Activated CD4-positive, alpha-beta memory T cell treated with anti-CD3 and anti-CD28 coated beads, Interleukin-2, amount 10 ng/mL, durations not matched to agents 7 days and 5 days (primary cell): ENCODE measurements at regions not wholly inside any gene's neighbourhood (a gene's known extent, or its start where the extent isn't known, plus 50 kb on each side); places are given as distances from the start of the nearest gene placed in this dataset.
"Not testable (repeated sequence)": the region's sequence is repeated elsewhere in the genome, so short reads cannot be mapped to it uniquely, and the experiment has no call there.

Source experiments
- CTCF ChIA-PET: fragments of 350-600 bp; sonication (Branson Sonifier 250); formaldehyde crosslinking; loops from one replicate; lab custom pipeline; 2021; ENCODE audit warnings: antibody characterized with exemption, inconsistent platforms; lab: Charles Lee
- POLR2A ChIA-PET: fragments of 350-600 bp; sonication (Branson Sonifier 250); formaldehyde crosslinking; loops from one replicate; lab custom pipeline; 2021; ENCODE audit warnings: antibody characterized with exemption; lab: Charles Lee
- DNase-seq: peaks from one replicate; pipeline ENCODE4 v3.0.0-alpha.2; 2020
- H3K27ac Mint-ChIP-seq: one replicate; pipeline ENCODE4 v1.8.0; 2021; ENCODE audit warnings: mild to moderate bottlenecking, mixed read lengths
- H3K27me3 Mint-ChIP-seq: one replicate; pipeline ENCODE4 v1.8.0; 2021; ENCODE audit warnings: mixed read lengths
- H3K36me3 Mint-ChIP-seq: one replicate; pipeline ENCODE4 v1.8.0; 2021; ENCODE audit warnings: low read depth, mixed read lengths
- H3K4me1 Mint-ChIP-seq: one replicate; pipeline ENCODE4 v1.8.0; 2021; ENCODE audit warnings: mixed read lengths
- H3K4me3 Mint-ChIP-seq: one replicate; pipeline ENCODE4 v1.8.0; 2021; ENCODE audit warnings: mild to moderate bottlenecking, mixed read lengths
- H3K9me3 Mint-ChIP-seq: one replicate; pipeline ENCODE4 v1.8.0; 2021; ENCODE audit warnings: mixed read lengths

DNA sequence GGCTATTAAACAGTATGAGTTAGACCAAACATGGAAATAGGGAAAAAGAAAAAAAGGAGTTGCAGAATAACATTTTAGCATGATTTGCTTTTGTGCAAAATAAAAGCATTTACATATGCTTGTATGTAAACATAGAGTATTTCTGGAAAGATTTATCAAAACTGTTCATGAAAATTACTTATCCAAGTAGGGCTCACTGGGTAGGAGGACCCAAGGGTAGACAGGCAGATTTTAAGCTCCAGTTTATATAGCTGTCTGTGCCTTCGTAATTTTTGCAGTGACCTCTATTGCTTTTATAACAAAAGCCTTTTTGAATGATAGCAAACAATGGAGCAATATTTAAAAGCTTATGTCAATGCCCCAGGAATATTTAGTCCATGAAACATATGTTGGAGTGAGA, 228.8 kb upstream of the IRF2BP2 start:
- Mint-ChIP-seq H3K9me3 (no peaks in the 10 kb centered on the region), H3K4me3 (no peak overlapping the region), H3K36me3 (no peaks in the 10 kb centered on the region), H3K27ac (no peak overlapping the region), H3K4me1 (peaks cover 47% of the 10 kb centered on the region), H3K27me3 (peaks cover 1% of the 10 kb centered on the region)
- no peak for DNase-seq
- ChIA-PET CTCF (interaction anchor here (1.0 to 1.5 kb wide), 2 partner anchors 16 to 245 kb away, joined by 3 to 4 read pairs; no protein-coding TSS in a partner anchor), POLR2A (interaction anchor here (0.6 kb wide), 1 partner anchor 865 kb away, joined by 3 read pairs; no protein-coding TSS in a partner anchor)

DNA sequence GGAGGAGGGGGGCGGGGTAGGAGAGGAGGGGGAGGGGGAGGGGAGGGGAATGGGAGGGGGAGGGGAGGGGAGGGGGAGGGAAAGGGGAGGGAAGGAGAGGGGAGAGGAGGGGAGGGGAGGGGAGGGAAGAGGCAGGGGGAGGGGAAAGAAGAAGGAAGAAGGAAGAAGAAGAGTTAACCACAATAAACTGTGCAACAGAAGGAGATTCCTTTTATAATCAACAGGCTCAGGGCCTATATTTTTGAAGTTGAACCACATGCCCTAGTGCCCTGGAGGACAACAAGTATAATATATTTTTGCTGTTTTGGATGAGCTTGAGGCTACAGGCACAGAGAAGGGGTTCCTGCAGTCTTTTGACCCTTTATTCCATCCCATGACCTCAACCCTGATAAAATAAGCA, 228.2 kb upstream of the IRF2BP2 start:
- CTCF ChIA-PET = interaction anchor here (1.5 kb wide), 1 partner anchor 15 kb away, joined by 4 read pairs; no protein-coding TSS in a partner anchor
- POLR2A ChIA-PET = no interaction called here

DNA sequence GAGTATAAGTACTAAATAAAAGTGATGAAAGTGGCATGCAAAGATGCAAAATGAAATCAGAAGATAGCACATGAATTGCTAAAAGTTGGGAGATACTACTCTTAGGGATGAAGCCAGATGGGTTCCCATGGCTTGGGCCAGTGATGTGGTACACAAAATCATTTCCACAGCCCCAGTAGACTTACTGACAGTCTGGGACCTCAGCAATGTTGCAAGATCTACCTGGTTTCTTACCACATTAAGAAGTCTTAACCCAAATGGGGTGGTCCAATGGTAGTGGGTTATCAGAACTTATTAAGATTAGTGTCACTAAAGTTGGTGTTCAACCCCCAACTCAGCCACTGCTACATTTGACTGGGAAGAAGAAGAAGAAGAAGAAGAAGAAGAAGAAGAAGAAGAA, 227.7 kb upstream of the IRF2BP2 start:
- ChIA-PET CTCF (no interaction called here), POLR2A (no interaction called here)
- H3K4me3 Mint-ChIP-seq = no peak overlapping the region
- H3K4me1 Mint-ChIP-seq = peaks cover 36% of the 10 kb centered on the region
- H3K27me3 Mint-ChIP-seq = peaks cover 1% of the 10 kb centered on the region
- no peaks in the 10 kb centered on the region for H3K9me3 Mint-ChIP-seq
- no peak for DNase-seq
- H3K36me3 Mint-ChIP-seq = no peaks in the 10 kb centered on the region
- H3K27ac Mint-ChIP-seq = no peak overlapping the region

More for the DNA sequence above, 228.2 kb upstream of the IRF2BP2 start:
- Mint-ChIP-seq H3K27me3 (peaks cover 1% of the 10 kb centered on the region), H3K9me3 (no peaks in the 10 kb centered on the region), H3K27ac (no peak overlapping the region), H3K36me3 (no peaks in the 10 kb centered on the region), H3K4me3 (no peak overlapping the region), H3K4me1 (peaks cover 41% of the 10 kb centered on the region)
- DNase-seq = no peak

DNA sequence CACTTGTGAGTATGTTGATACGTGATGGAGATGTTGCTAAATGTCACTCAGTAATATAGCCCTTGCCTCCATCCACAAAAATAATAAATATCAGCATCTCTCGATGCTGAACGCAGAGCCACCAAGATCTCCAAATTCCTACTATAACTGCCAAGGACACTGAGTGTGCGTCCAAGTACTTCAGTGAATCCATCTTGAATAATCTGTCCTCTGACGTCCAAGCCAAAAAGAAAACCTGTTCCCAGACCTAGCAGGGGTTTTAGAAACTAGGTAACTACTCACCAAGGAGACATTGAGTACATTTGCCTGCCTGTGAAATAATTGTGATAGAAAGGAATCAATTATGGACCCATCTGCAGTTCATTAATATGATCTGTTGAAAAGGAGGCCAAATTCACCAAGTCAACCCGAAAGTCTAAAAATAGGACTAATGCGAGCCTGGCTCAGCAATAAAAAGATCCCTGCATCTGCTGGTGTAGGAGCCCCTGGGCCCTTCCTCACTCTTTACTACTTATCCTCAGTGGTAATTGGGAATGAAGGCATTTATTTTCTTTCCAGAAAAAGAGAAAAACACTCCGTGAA, 226.9 kb upstream of the IRF2BP2 start:
- H3K9me3 Mint-ChIP-seq = no peaks in the 10 kb centered on the region
- POLR2A ChIA-PET = no interaction called here

DNA sequence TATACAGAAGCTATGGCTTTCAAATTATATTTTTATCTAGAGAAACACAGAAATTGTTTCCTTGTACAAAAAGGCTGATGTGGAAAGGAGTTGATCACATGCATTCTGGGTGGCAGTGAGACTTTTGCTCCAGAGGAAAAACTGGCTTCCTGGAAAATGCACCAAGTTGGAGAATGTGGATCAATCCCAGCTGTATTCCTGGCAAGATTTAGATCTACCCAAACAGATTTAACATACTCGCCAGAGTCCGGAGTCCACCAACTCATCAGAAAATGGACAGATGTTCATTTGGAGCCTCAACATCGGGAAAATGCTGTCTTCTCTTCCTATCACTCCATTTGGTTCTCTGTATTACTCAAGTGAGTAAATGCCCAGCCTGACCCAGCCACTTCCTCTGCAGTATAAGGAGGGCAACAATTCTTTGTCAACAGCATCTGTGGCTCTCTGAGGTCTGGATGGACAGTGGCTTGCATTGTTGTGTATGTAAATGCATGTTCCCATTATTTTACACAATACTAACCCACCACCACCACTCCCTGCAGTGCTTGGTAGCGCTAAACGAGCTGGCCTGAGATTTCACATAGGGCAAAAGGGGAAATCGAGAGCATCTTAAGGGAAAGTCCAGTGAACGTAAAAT, 226.2 kb upstream of the IRF2BP2 start:
- ChIA-PET CTCF (no interaction called here), POLR2A (no interaction called here)
- DNase-seq = no peak
- peaks cover 22% of the 10 kb centered on the region for H3K4me1 Mint-ChIP-seq
- no peak overlapping the region for H3K27ac Mint-ChIP-seq
- H3K9me3 Mint-ChIP-seq = no peaks in the 10 kb centered on the region
- H3K27me3 Mint-ChIP-seq = peaks cover 1% of the 10 kb centered on the region
- H3K4me3 Mint-ChIP-seq = no peak overlapping the region
- no peaks in the 10 kb centered on the region for H3K36me3 Mint-ChIP-seq

More for the DNA sequence above, 226.9 kb upstream of the IRF2BP2 start:
- Mint-ChIP-seq H3K27me3 (peaks cover 1% of the 10 kb centered on the region), H3K4me1 (peaks cover 29% of the 10 kb centered on the region), H3K4me3 (no peak overlapping the region), H3K36me3 (no peaks in the 10 kb centered on the region), H3K27ac (no peak overlapping the region)
- DNase-seq = no peak
- CTCF ChIA-PET = no interaction called here

DNA sequence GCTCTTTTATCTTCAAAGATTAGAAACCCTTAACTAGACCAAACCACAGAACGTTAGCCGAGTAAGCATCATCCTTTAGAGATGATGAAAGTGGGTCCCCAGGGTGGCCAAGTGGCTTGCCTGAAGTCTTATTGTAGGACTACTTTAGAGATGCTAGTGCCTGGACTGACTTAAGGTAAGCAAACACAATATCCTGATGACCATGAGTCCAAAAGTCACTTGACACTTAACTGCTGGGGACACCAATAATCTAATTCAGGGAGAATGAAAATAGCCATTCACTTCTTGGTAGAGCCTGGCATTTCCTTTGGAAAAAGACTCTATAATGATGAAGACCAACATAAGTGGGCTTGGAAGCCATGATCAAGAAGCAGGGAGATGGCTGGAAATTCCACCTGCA, 225.3 kb upstream of the IRF2BP2 start:
- H3K36me3 Mint-ChIP-seq = no peaks in the 10 kb centered on the region
- H3K27me3 Mint-ChIP-seq = peaks cover 1% of the 10 kb centered on the region
- H3K4me3 Mint-ChIP-seq = no peak overlapping the region
- H3K4me1 Mint-ChIP-seq = peaks cover 13% of the 10 kb centered on the region
- ChIA-PET CTCF (no interaction called here), POLR2A (no interaction called here)
- DNase-seq = no peak
- no peaks in the 10 kb centered on the region for H3K9me3 Mint-ChIP-seq
- no peak overlapping the region for H3K27ac Mint-ChIP-seq

GRCh38 chr1:234833646-234834045, 223.7 kb upstream of the IRF2BP2 start:
- CTCF ChIA-PET = no interaction called here
- Mint-ChIP-seq H3K4me3 (no peak overlapping the region), H3K9me3 (no peaks in the 10 kb centered on the region), H3K4me1 (peaks cover 11% of the 10 kb centered on the region), H3K36me3 (no peaks in the 10 kb centered on the region), H3K27me3 (peaks cover 1% of the 10 kb centered on the region), H3K27ac (no peak overlapping the region)
- DNase-seq = no peak
- POLR2A ChIA-PET = no interaction called here

DNA sequence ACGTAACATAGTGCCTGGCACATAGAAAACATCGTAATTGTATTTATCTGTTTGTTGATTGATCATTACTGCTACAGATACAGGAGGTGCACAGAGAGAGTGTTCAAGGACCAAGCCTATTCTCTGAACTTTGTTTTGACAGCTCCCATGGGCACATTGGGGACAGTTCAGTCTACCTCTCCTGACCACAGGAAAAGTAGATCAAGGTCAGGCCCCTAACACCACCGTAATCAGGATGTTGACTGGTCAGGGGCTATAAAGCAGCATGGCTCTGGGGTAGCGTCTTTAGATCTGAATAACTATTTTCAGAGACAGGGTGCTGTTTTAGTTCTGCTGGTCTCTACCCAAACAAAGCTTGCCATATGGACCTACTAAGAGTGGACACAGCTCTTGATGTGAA, 223.1 kb upstream of the IRF2BP2 start:
- POLR2A ChIA-PET = interaction anchor here (0.6 kb wide), 1 partner anchor 201 kb away, joined by 3 read pairs; no protein-coding TSS in a partner anchor
- H3K27ac Mint-ChIP-seq = no peak overlapping the region
- CTCF ChIA-PET = no interaction called here
- no peaks in the 10 kb centered on the region for H3K9me3 Mint-ChIP-seq
- H3K36me3 Mint-ChIP-seq = no peaks in the 10 kb centered on the region
- H3K4me3 Mint-ChIP-seq = no peak overlapping the region
- DNase-seq = no peak
- peaks cover 1% of the 10 kb centered on the region for H3K27me3 Mint-ChIP-seq
- peaks cover 7% of the 10 kb centered on the region for H3K4me1 Mint-ChIP-seq

DNA sequence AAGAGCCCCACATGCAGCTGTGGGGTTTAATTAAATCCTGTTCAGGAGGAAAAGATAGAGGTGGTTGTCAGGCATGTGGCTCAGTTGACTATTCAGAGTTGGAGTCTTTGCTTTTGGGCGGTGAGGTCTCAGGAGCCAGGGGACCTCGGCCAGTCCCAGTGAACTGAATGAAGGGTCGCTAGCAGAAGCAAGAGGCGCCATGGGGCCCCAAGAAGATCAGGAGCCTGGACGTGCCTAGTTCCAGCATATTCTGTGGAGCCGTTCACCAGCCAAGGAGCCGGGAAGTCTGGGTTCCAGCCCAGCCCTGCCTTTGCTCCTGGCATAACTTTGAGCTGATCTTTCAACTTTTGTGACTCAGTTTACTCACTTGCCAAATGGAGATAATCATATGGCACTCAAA, 217.7 kb upstream of the IRF2BP2 start:
- no peak for DNase-seq
- no peaks in the 10 kb centered on the region for H3K4me1 Mint-ChIP-seq
- H3K9me3 Mint-ChIP-seq = no peaks in the 10 kb centered on the region
- no peak overlapping the region for H3K4me3 Mint-ChIP-seq
- ChIA-PET POLR2A (interaction anchor here (0.7 to 1.4 kb wide), 2 partner anchors 15 to 17 kb away, joined by 3 read pairs; no protein-coding TSS in a partner anchor), CTCF (no interaction called here)
- no peaks in the 10 kb centered on the region for H3K36me3 Mint-ChIP-seq
- H3K27ac Mint-ChIP-seq = no peak overlapping the region
- H3K27me3 Mint-ChIP-seq = no peaks in the 10 kb centered on the region

DNA sequence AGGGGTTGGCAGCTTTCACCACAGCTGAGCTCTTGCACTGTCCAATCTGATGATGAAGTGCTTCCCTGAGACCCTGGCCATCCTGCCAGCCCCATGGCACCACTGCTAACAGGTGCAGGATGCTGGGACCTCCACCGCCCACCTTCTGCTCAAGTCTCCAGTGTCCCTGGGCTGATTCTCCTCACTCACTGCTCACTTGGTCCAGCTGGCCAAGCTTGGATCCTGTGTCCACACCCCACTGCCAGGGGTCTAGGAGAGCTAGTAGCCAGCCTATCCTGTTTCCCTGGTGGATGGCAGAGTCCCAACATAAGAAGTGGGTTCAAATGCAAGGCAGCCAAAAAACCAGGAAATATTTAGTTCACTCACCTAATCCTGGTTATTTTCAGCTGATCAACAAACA, 217.2 kb upstream of the IRF2BP2 start:
- ChIA-PET POLR2A (interaction anchor here (0.7 to 1.3 kb wide), 2 partner anchors 16 to 283 kb away, joined by 3 read pairs; no protein-coding TSS in a partner anchor), CTCF (no interaction called here)
- Mint-ChIP-seq H3K4me1 (no peaks in the 10 kb centered on the region), H3K27ac (no peak overlapping the region), H3K9me3 (no peaks in the 10 kb centered on the region), H3K27me3 (no peaks in the 10 kb centered on the region), H3K36me3 (no peaks in the 10 kb centered on the region), H3K4me3 (no peak overlapping the region)
- DNase-seq = no peak

- Mint-ChIP-seq H3K27ac (no peak overlapping the region), H3K4me3 (no peak overlapping the region), H3K9me3 (no peaks in the 10 kb centered on the region), H3K36me3 (no peaks in the 10 kb centered on the region), H3K27me3 (no peaks in the 10 kb centered on the region), H3K4me1 (no peaks in the 10 kb centered on the region)
- DNase-seq = no peak
- ChIA-PET CTCF (interaction anchor here (0.5 kb wide), 1 partner anchor 254 kb away, joined by 4 read pairs; no protein-coding TSS in a partner anchor), POLR2A (interaction anchor here (1.3 kb wide), 1 partner anchor 283 kb away, joined by 3 read pairs; no protein-coding TSS in a partner anchor)
Measured at GRCh38 chr1:234826352-234826751, 216.4 kb upstream of the IRF2BP2 start.

- H3K4me1 Mint-ChIP-seq = no peaks in the 10 kb centered on the region
- CTCF ChIA-PET = no interaction called here
- H3K9me3 Mint-ChIP-seq = no peaks in the 10 kb centered on the region
- H3K4me3 Mint-ChIP-seq = no peak overlapping the region
- no peak for DNase-seq
- H3K27me3 Mint-ChIP-seq = no peaks in the 10 kb centered on the region
- POLR2A ChIA-PET = no interaction called here
- no peaks in the 10 kb centered on the region for H3K36me3 Mint-ChIP-seq
- H3K27ac Mint-ChIP-seq = no peak overlapping the region
Measured at GRCh38 chr1:234825498-234826165, 215.7 kb upstream of the IRF2BP2 start.

- H3K4me3 Mint-ChIP-seq, H3K27me3 Mint-ChIP-seq, DNase-seq, H3K27ac Mint-ChIP-seq, H3K9me3 Mint-ChIP-seq, H3K4me1 Mint-ChIP-seq, POLR2A ChIA-PET, H3K36me3 Mint-ChIP-seq, CTCF ChIA-PET: not testable (repeated sequence)
Measured at GRCh38 chr1:234824836-234825235, 214.9 kb upstream of the IRF2BP2 start.
